ENCODE measurements at regions not wholly inside any gene's neighbourhood (a gene's known extent, or its start where the extent isn't known, plus 50 kb on each side); places are given as distances from the start of the nearest gene placed in this dataset.

DNA sequence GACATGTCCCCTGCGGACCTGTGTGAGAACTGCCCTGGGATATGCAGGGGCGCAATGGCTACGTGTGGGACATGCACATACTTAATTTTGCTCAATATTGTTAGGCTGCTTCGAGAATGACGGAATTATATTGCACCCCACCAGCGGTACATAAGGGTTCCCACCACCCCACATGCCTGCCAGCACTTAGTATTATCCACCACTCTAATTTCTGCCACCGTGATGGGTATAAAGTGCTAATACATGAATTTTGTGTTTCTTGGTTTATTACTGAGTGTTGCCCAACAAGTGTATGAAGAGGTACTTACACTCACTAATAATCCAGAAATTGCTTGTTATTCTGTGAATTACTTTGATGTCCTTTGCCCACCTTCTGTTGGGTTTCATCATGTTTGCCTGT lies 52.1 kb upstream of the ACOT11 start:
- TF ChIP-seq NCOA1 (IDR thresholded peaks at IDR 0.05; ENCODE audit: low read depth) (no peak), POLR2A (conservative IDR thresholded peaks at IDR 0.05) (no peak), PREB (CRISPR knock-in tag; IDR thresholded peaks at IDR 0.05) (no peak), YY1 (IDR thresholded peaks at IDR 0.05; ENCODE audit: borderline replicate concordance in 1 of 3, control insufficient read depth in 1 of 3, extremely low read depth in 1 of 3, insufficient read depth in 3 of 3, insufficient read length in 1 of 3, insufficient replicate concordance in 2 of 3, low read depth in 1 of 3, low read length in 2 of 3) (no peak), POLR2B (IDR thresholded peaks at IDR 0.05; ENCODE audit: low read depth, partially characterized antibody) (no peak), RNF2 (IDR thresholded peaks at IDR 0.05) (no peak), JUND (IDR thresholded peaks at IDR 0.05; ENCODE audit: borderline replicate concordance, low read depth, low read length) (no peak), JUND (tag; IDR thresholded peaks at IDR 0.05; ENCODE audit: borderline replicate concordance, low read depth, low read length) (no peak), CHD1 (IDR thresholded peaks at IDR 0.05; ENCODE audit: low read length) (no peak), CAMTA2 (CRISPR knock-in tag; conservative IDR thresholded peaks at IDR 0.05) (no peak)
- TF ChIP-seq, protein P1, sequence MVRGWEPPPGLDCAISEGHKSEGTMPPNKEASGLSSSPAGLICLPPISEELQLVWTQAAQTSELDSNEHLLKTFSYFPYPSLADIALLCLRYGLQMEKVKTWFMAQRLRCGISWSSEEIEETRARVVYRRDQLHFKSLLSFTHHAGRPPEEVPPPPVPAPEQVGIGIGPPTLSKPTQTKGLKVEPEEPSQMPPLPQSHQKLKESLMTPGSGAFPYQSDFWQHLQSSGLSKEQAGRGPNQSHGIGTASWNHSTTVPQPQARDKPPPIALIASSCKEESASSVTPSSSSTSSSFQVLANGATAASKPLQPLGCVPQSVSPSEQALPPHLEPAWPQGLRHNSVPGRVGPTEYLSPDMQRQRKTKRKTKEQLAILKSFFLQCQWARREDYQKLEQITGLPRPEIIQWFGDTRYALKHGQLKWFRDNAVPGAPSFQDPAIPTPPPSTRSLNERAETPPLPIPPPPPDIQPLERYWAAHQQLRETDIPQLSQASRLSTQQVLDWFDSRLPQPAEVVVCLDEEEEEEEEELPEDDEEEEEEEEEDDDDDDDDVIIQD (CRISPR knock-in tag; IDR thresholded peaks at IDR 0.05) = no peak

Data from K562 (cell line).